Fibroblast of pulmonary artery (primary cell): ENCODE measurements at regions not wholly inside any gene's neighbourhood (a gene's known extent, or its start where the extent isn't known, plus 50 kb on each side); places are given as distances from the start of the nearest gene placed in this dataset.
"Not testable (repeated sequence)": the region's sequence is repeated elsewhere in the genome, so short reads cannot be mapped to it uniquely, and the experiment has no call there.

Experiments
- DNase-seq: peaks from one replicate; pipeline ENCODE4 v3.0.0-alpha.2; 2010; ENCODE audit warnings: low read depth
- H3K4me3 ChIP-seq: replicated peaks from 2 replicates; pipeline ENCODE4 v1.5.1; 2011; ENCODE audit warnings: low read depth, mild to moderate bottlenecking, control low read depth, low read length, moderate library complexity
- TF ChIP-seq, protein P1 (sequence below): IDR thresholded peaks from 2 replicates; pipeline ENCODE4 v1.5.1; 2011; ENCODE audit warnings: mild to moderate bottlenecking, control low read depth, low read length, inconsistent platforms; ENCODE audit errors: missing control alignments

GRCh38 chr5:40437452-40437861, 242.3 kb upstream of the PTGER4 start:
- TF ChIP-seq, protein P1, sequence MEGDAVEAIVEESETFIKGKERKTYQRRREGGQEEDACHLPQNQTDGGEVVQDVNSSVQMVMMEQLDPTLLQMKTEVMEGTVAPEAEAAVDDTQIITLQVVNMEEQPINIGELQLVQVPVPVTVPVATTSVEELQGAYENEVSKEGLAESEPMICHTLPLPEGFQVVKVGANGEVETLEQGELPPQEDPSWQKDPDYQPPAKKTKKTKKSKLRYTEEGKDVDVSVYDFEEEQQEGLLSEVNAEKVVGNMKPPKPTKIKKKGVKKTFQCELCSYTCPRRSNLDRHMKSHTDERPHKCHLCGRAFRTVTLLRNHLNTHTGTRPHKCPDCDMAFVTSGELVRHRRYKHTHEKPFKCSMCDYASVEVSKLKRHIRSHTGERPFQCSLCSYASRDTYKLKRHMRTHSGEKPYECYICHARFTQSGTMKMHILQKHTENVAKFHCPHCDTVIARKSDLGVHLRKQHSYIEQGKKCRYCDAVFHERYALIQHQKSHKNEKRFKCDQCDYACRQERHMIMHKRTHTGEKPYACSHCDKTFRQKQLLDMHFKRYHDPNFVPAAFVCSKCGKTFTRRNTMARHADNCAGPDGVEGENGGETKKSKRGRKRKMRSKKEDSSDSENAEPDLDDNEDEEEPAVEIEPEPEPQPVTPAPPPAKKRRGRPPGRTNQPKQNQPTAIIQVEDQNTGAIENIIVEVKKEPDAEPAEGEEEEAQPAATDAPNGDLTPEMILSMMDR: no peak
- no peak overlapping the region for H3K4me3 ChIP-seq
- peak; percentile 48 for DNase-seq

DNA sequence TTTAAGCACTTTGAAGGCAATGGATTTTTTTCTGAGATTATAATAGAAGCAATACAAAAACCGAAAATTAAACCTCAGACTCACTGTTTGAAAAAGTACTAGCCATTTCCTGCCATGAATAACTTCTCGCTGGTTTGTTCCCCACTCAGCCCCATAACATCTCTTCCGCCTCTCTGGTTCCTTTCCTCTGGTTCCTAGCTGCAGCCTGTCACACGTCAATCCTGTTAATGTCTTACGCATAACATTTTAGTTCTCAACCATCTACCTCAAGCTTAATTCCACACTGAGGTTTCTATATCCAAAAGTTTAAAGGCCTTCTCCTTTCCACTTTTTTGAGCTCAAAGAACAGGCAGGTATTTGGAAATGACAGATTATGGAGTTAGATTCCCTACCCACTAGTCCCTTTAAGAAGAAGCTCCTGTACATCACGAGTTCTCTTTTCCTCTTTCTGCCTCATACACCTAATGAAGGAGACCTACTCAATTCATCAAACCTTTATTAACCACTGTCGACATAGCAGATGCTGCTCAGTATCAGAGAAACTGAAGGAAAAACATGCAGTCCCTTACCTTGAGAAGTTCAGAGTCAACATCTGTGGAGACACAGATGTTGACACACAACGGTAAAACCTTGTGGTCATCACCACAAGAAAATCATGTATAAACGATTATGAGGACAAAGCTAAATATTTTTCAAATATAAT, 243.0 kb upstream of the PTGER4 start:
- TF ChIP-seq, protein P1: no peak
- H3K4me3 ChIP-seq: no peak overlapping the region
- no peak for DNase-seq

DNA sequence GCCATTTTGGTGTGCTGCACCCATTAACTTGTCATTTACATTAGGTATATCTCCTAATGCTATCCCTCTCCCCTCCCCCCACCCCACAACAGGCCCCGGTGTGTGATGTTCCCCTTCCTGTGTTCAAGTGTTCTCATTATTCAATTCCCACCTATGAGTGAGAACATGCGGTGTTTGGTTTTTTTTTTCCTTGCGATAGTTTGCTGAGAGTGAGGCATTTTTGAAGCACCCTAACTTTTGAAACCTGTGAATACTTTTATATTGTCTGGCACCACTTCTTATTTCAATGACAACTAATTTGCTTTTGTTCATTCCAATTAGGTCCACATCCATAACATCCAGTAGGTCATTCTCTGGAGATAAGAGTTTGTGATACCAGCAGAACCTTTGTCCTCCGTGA, 244.0 kb upstream of the PTGER4 start:
- not testable (repeated sequence) for H3K4me3 ChIP-seq

GRCh38 chr5:40432836-40433235, 246.9 kb upstream of the PTGER4 start:
- DNase-seq: no peak
- H3K4me3 ChIP-seq: no peak overlapping the region
- TF ChIP-seq, protein P1: no peak

More for the DNA sequence above, 244.0 kb upstream of the PTGER4 start:
- not testable (repeated sequence) for DNase-seq

- TF ChIP-seq, protein P1: no peak
- DNase-seq: no peak
- no peak overlapping the region for H3K4me3 ChIP-seq
Measured at GRCh38 chr5:40431734-40432133, 248.0 kb upstream of the PTGER4 start.

GRCh38 chr5:40430101-40430710, 249.5 kb upstream of the PTGER4 start:
- no peak overlapping the region for H3K4me3 ChIP-seq
- no peak for DNase-seq
- TF ChIP-seq, protein P1: no peak

DNA sequence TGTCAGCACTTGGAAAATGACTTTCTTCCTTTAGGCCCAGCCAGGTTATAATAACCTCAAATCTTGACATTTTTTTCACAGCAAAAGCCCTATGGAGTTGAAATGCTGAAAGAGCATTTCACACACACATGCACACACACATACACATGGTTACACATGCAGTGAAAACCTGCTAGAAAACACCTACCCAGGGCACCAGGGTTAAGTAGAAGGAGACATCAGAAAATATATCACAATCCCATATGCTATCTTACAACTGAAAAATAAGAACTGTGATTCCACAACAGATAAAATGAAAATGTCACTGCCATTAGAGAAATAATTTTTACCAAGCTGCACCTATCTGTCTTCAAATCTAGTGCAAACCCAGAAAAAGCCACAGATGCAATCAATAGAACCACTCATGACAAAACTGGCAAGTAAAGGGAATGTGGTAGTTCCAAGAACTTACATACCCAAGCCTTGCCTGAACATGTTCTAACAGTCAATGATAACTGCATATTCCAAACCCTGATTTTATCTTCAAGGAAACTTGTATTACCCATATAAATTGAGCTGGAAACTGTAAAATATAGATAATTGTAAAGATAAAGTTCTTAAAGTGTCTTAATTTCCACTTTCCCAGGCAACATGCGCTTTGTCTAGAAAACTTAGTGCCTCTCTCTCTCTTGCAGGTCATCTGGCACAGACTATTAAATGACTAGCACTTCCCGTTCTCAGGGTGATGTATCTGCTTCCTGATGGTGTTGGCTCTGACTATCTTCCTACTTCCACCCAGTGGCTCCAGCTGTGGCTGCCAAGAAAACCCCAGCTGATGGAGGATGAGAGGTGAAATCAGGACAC, 250.2 kb upstream of the PTGER4 start:
- TF ChIP-seq, protein P1: no peak
- peak; percentile 42 for DNase-seq
- H3K4me3 ChIP-seq: no peak overlapping the region
